ENCODE measurements at regions not wholly inside any gene's neighbourhood (a gene's known extent, or its start where the extent isn't known, plus 50 kb on each side); places are given as distances from the start of the nearest gene placed in this dataset.

DNA sequence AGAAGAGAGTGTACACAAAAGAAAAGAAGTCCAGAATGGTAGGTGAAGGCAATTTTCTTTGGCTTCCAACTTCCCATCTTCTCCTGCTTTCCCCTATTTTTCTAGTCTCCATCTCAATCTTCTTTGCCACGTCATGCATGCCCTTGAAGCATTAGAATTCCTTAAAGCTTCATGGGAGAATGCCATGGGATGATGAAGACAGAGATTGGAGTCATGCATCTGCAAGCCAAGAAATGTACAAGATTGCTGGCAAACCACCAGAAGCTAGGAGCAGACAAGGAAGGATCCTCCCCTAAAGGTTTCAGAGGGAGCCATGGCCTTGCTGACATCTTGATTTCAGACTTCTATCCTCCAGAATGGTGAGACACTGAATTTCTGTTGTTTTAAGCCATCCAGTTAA lies 305.9 kb downstream of the HRH4 start:
- Histone ChIP-seq H3K27me3 (replicated peaks in 1 of 4; ENCODE audit: control insufficient read depth in 3 of 4, extremely low read depth in 1 of 4, insufficient read depth in 3 of 4, low read length in 3 of 4) (no peaks in the 10 kb centered on the region), H3K4me2 (ENCODE audit: insufficient read depth in 1 of 2, low read depth in 2 of 2, low read length in 2 of 2) (no peak overlapping the region), H3K79me1 (ENCODE audit: low read depth, low read length) (no peaks in the 10 kb centered on the region), H2BK15ac (ENCODE audit: low read length) (no peak overlapping the region), H3K79me2 (ENCODE audit: control insufficient read depth in 1 of 2, insufficient read depth in 2 of 2, low read length in 2 of 2) (no peaks in the 10 kb centered on the region), H4K20me1 (replicated peaks in 1 of 2; ENCODE audit: control insufficient read depth in 1 of 2, insufficient read depth in 2 of 2, low read length in 2 of 2) (no peaks in the 10 kb centered on the region), H3K4me3 (ENCODE audit: extremely low read depth in 1 of 4, insufficient read depth in 2 of 4, low read depth in 3 of 4, low read length in 4 of 4) (no peak overlapping the region), H3K9ac (replicated peaks in 1 of 4; ENCODE audit: extremely low read depth in 1 of 4, low read depth in 3 of 4, low read length in 3 of 4) (no peak overlapping the region), H2AK5ac (ENCODE audit: low read depth, low read length) (no peak overlapping the region), H3K14ac (ENCODE audit: insufficient read length) (no peak overlapping the region), H4K8ac (ENCODE audit: extremely low read depth, insufficient read depth, low read length) (no peak overlapping the region), H3K56ac (replicated peaks; ENCODE audit: insufficient read length, low read depth, low read length) (no peak overlapping the region), H3K18ac (ENCODE audit: extremely low read depth, low read length) (no peak overlapping the region), H3K23ac (ENCODE audit: insufficient read length) (no peak overlapping the region), H3K4me1 (replicated peaks in 1 of 4; ENCODE audit: control insufficient read depth in 3 of 4, insufficient read depth in 4 of 4, low read length in 3 of 4) (no peaks in the 10 kb centered on the region), H2BK120ac (replicated peaks; ENCODE audit: low read depth, low read length) (no peak overlapping the region), H2BK20ac (ENCODE audit: low read length) (no peak overlapping the region), H4K5ac (ENCODE audit: insufficient read length, low read depth, low read length) (no peak overlapping the region), H4K91ac (replicated peaks; ENCODE audit: insufficient read length, low read length) (no peak overlapping the region), H2BK5ac (ENCODE audit: low read depth, low read length) (no peak overlapping the region), H2AFZ (ENCODE audit: low read length) (no peak overlapping the region), H2BK12ac (ENCODE audit: low read depth, low read length) (no peak overlapping the region), H3K27ac (ENCODE audit: low read depth, low read length) (no peak overlapping the region), H3K4ac (replicated peaks; ENCODE audit: insufficient read length, low read depth, low read length) (no peak overlapping the region), H3K9me3 (ENCODE audit: insufficient read depth in 2 of 2, low read depth in 1 of 2, low read length in 1 of 2) (no peaks in the 10 kb centered on the region), H3K23me2 (ENCODE audit: low read depth, low read length) (no peaks in the 10 kb centered on the region), H3K36me3 (ENCODE audit: control insufficient read depth in 2 of 4, insufficient read depth in 4 of 4, low read length in 3 of 4) (no peaks in the 10 kb centered on the region)
- DNase-seq (ENCODE audit: low read depth in 1 of 2, low spot score in 2 of 2), result no peak
- FAIRE-seq, result no peak
- TF ChIP-seq HDAC2 (IDR thresholded peaks at IDR 0.05; ENCODE audit: borderline replicate concordance in 1 of 2, low read depth in 2 of 2, low read length in 2 of 2) (no peak), EGR1 (IDR thresholded peaks at IDR 0.05; ENCODE audit: borderline replicate concordance, low read depth, low read length) (no peak), RNF2 (IDR thresholded peaks at IDR 0.05; ENCODE audit: borderline replicate concordance, low read depth, low read length, missing control alignments, poor library complexity, severe bottlenecking) (no peak), CBX8 (IDR thresholded peaks at IDR 0.05; ENCODE audit: borderline replicate concordance, low read depth, low read length) (no peak), SP4 (IDR thresholded peaks at IDR 0.05; ENCODE audit: low read length) (no peak), CBX5 (IDR thresholded peaks at IDR 0.05; ENCODE audit: low read depth, low read length) (no peak), POU5F1 (IDR thresholded peaks at IDR 0.05; ENCODE audit: low read depth, low read length) (no peak), TEAD4 (IDR thresholded peaks at IDR 0.05; ENCODE audit: low read depth, low read length) (no peak), BACH1 (IDR thresholded peaks at IDR 0.05; ENCODE audit: low read length) (no peak)
- TF ChIP-seq, protein P1, sequence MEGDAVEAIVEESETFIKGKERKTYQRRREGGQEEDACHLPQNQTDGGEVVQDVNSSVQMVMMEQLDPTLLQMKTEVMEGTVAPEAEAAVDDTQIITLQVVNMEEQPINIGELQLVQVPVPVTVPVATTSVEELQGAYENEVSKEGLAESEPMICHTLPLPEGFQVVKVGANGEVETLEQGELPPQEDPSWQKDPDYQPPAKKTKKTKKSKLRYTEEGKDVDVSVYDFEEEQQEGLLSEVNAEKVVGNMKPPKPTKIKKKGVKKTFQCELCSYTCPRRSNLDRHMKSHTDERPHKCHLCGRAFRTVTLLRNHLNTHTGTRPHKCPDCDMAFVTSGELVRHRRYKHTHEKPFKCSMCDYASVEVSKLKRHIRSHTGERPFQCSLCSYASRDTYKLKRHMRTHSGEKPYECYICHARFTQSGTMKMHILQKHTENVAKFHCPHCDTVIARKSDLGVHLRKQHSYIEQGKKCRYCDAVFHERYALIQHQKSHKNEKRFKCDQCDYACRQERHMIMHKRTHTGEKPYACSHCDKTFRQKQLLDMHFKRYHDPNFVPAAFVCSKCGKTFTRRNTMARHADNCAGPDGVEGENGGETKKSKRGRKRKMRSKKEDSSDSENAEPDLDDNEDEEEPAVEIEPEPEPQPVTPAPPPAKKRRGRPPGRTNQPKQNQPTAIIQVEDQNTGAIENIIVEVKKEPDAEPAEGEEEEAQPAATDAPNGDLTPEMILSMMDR (IDR thresholded peaks at IDR 0.05; ENCODE audit: control extremely low read depth in 1 of 3, insufficient read depth in 1 of 3, low read depth in 1 of 3, low read length in 3 of 3), result no peak
- 100% methylated on average over 1 of the region's 1 CpG; no CpG with 5 or more reads in 1 of the 2 experiments for WGBS, 2 experiments (ENCODE audit: extremely low coverage in 1 of 2, insufficient coverage in 1 of 2, insufficient read length in 1 of 2, insufficient replicate concordance in 2 of 2, low coverage in 1 of 2, low lambda C conversion rate in 2 of 2, missing lambda C conversion rate in 1 of 2)
- ChIA-PET CTCF (ENCODE audit: partially characterized antibody) (no interaction called here), POLR2A (ENCODE audit: partially characterized antibody) (no interaction called here)
